ENCODE measurements at regions not wholly inside any gene's neighbourhood (a gene's known extent, or its start where the extent isn't known, plus 50 kb on each side); places are given as distances from the start of the nearest gene placed in this dataset.

DNA sequence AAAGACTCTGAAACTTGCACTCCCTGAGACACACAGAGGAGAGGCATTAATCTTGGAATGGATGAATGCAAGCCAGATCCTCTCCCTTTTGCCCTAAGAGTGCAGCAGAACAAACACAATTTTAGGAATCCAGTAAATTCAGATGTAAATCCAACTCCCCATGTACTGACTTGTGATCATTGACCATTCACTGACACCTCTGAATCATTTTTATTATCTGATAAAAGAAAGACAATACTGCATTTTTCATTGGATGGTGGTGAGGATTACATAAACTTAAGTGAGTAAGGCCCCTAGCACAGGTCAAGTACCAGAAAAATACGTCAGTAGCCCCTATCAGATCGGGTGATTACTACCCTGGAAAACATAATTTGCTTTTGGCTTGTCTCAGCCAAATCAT, 782.9 kb upstream of the API5 start:
- peaks cover 5% of the 10 kb centered on the region for H3K4me1 Mint-ChIP-seq (ENCODE audit: low read depth, unreplicated experiment)
- no peaks in the 10 kb centered on the region for H3K27me3 ChIP-seq (ENCODE audit: insufficient read depth, low read length)
- H3K9me3 ChIP-seq (ENCODE audit: insufficient read depth, low read depth, low read length): no peaks in the 10 kb centered on the region
- H4K20me1 ChIP-seq (ENCODE audit: insufficient read depth, low read length): no peaks in the 10 kb centered on the region
- H3K9me3 Mint-ChIP-seq (ENCODE audit: unreplicated experiment): no peaks in the 10 kb centered on the region
- H3K9ac ChIP-seq (ENCODE audit: low read length): no peak overlapping the region
- FAIRE-seq: no peak
- H3K36me3 Mint-ChIP-seq (ENCODE audit: low read depth, unreplicated experiment): no peaks in the 10 kb centered on the region
- H3K4me3 ChIP-seq (ENCODE audit: insufficient read depth, low read depth, low read length): no peak overlapping the region
- H3K27ac Mint-ChIP-seq (ENCODE audit: unreplicated experiment): no peak overlapping the region
- H3K4me1 ChIP-seq (ENCODE audit: insufficient read depth, low read length): no peaks in the 10 kb centered on the region
- H3K4me2 ChIP-seq (ENCODE audit: low read length): no peak overlapping the region
- H3K79me2 ChIP-seq (ENCODE audit: insufficient read depth, low read length): no peaks in the 10 kb centered on the region
- no peaks in the 10 kb centered on the region for H3K27me3 Mint-ChIP-seq (ENCODE audit: low read depth, unreplicated experiment)
- no peak overlapping the region for H3K4me3 Mint-ChIP-seq (ENCODE audit: unreplicated experiment)
- no peak overlapping the region for H3K27ac ChIP-seq (ENCODE audit: low read depth, low read length)
- DNase-seq (ENCODE audit: low read depth): peak; percentile 48
- TF ChIP-seq, protein P1, sequence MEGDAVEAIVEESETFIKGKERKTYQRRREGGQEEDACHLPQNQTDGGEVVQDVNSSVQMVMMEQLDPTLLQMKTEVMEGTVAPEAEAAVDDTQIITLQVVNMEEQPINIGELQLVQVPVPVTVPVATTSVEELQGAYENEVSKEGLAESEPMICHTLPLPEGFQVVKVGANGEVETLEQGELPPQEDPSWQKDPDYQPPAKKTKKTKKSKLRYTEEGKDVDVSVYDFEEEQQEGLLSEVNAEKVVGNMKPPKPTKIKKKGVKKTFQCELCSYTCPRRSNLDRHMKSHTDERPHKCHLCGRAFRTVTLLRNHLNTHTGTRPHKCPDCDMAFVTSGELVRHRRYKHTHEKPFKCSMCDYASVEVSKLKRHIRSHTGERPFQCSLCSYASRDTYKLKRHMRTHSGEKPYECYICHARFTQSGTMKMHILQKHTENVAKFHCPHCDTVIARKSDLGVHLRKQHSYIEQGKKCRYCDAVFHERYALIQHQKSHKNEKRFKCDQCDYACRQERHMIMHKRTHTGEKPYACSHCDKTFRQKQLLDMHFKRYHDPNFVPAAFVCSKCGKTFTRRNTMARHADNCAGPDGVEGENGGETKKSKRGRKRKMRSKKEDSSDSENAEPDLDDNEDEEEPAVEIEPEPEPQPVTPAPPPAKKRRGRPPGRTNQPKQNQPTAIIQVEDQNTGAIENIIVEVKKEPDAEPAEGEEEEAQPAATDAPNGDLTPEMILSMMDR (IDR thresholded peaks at IDR 0.05; ENCODE audit: insufficient read depth, low read depth, low read length): no peak
- TF ChIP-seq EZH2 (IDR thresholded peaks at IDR 0.05; ENCODE audit: insufficient read depth, low read length): no peak
- no peak overlapping the region for H2AFZ ChIP-seq (ENCODE audit: low read depth, low read length)
- H3K36me3 ChIP-seq (ENCODE audit: insufficient read depth, low read length): no peaks in the 10 kb centered on the region

DNA sequence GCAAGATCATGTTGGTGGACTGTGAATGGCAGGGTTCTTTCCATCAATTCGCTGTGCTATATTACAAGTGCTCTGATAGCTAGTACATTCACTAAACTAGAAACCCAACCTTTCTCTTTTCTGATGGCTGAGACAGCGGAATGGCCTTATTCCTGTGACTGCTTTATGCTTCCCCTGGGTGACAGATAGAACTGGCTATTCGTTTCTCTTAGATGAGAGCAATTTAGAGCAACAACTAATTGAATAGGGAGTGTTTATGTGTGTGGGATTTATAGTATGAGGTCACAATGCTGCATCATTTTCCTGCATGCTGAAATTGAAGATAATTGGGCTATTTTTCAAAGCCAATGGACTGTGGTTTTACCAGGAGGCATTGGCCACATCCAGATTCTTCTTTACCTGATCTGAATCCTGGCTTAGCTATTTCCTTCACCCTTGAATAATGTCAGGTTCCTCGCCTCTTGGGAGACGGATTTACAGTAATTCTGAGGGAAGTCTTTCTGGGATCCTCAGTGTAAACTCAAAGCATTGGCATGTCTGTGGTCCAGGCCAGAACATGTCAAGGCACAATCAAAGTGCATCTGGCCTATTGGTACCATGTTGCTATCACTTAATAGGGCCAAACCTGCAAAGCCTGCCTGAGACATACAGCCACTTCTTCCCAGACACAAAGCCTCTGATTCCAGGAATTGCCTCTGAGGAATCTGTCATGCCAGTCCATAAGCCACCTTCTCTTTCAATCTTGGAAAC, 775.0 kb upstream of the API5 start:
- no peak overlapping the region for H3K4me2 ChIP-seq (ENCODE audit: low read length)
- no peak overlapping the region for H2AFZ ChIP-seq (ENCODE audit: low read depth, low read length)
- H3K9me3 ChIP-seq (ENCODE audit: insufficient read depth, low read depth, low read length): no peaks in the 10 kb centered on the region
- Mint-ChIP-seq H3K27ac (ENCODE audit: unreplicated experiment) (no peak overlapping the region), H3K36me3 (ENCODE audit: low read depth, unreplicated experiment) (no peaks in the 10 kb centered on the region), H3K4me3 (ENCODE audit: unreplicated experiment) (no peak overlapping the region), H3K4me1 (ENCODE audit: low read depth, unreplicated experiment) (no peaks in the 10 kb centered on the region), H3K9me3 (ENCODE audit: unreplicated experiment) (peaks cover 2% of the 10 kb centered on the region), H3K27me3 (ENCODE audit: low read depth, unreplicated experiment) (no peaks in the 10 kb centered on the region)
- H4K20me1 ChIP-seq (ENCODE audit: insufficient read depth, low read length): no peaks in the 10 kb centered on the region
- H3K79me2 ChIP-seq (ENCODE audit: insufficient read depth, low read length): no peaks in the 10 kb centered on the region
- H3K27ac ChIP-seq (ENCODE audit: low read depth, low read length): no peak overlapping the region
- no peak overlapping the region for H3K9ac ChIP-seq (ENCODE audit: low read length)
- TF ChIP-seq, protein P1 (IDR thresholded peaks at IDR 0.05; ENCODE audit: insufficient read depth, low read depth, low read length): no peak
- TF ChIP-seq EZH2 (IDR thresholded peaks at IDR 0.05; ENCODE audit: insufficient read depth, low read length): no peak
- DNase-seq (ENCODE audit: low read depth): no peak
- no peaks in the 10 kb centered on the region for H3K4me1 ChIP-seq (ENCODE audit: insufficient read depth, low read length)
- H3K27me3 ChIP-seq (ENCODE audit: insufficient read depth, low read length): no peaks in the 10 kb centered on the region
- FAIRE-seq: no peak
- no peak overlapping the region for H3K4me3 ChIP-seq (ENCODE audit: insufficient read depth, low read depth, low read length)
- H3K36me3 ChIP-seq (ENCODE audit: insufficient read depth, low read length): no peaks in the 10 kb centered on the region

DNA sequence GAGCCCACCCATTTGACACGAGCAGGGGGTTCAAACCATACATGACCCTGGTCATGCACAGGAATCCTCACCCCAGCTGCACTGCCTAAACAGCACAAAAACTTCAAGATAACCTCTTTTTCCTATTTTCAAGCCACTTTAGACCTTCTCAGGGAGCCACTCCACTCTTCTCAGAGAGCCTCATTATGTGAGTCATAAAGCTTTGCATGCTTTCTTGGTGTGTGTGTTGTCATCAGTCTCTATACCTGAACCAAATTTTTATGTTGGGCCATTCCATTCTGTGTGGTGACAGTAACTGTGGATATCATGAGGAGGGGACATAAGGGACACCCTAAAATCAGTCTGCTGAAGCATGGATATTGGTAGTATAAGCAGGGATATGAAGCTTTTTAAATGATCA, 769.5 kb upstream of the API5 start:
- Histone ChIP-seq H3K4me2 (ENCODE audit: low read length) (no peak overlapping the region), H3K27ac (ENCODE audit: low read depth, low read length) (no peak overlapping the region), H3K4me3 (ENCODE audit: insufficient read depth, low read depth, low read length) (no peak overlapping the region), H2AFZ (ENCODE audit: low read depth, low read length) (no peak overlapping the region), H3K79me2 (ENCODE audit: insufficient read depth, low read length) (no peaks in the 10 kb centered on the region), H3K9me3 (ENCODE audit: insufficient read depth, low read depth, low read length) (no peaks in the 10 kb centered on the region), H3K36me3 (ENCODE audit: insufficient read depth, low read length) (no peaks in the 10 kb centered on the region), H3K4me1 (ENCODE audit: insufficient read depth, low read length) (no peaks in the 10 kb centered on the region), H3K9ac (ENCODE audit: low read length) (no peak overlapping the region), H3K27me3 (ENCODE audit: insufficient read depth, low read length) (no peaks in the 10 kb centered on the region), H4K20me1 (ENCODE audit: insufficient read depth, low read length) (no peaks in the 10 kb centered on the region)
- Mint-ChIP-seq H3K36me3 (ENCODE audit: low read depth, unreplicated experiment) (no peaks in the 10 kb centered on the region), H3K27ac (ENCODE audit: unreplicated experiment) (no peak overlapping the region), H3K4me3 (ENCODE audit: unreplicated experiment) (no peak overlapping the region), H3K27me3 (ENCODE audit: low read depth, unreplicated experiment) (no peaks in the 10 kb centered on the region), H3K9me3 (ENCODE audit: unreplicated experiment) (peaks cover 4% of the 10 kb centered on the region), H3K4me1 (ENCODE audit: low read depth, unreplicated experiment) (no peaks in the 10 kb centered on the region)
- TF ChIP-seq EZH2 (IDR thresholded peaks at IDR 0.05; ENCODE audit: insufficient read depth, low read length): no peak
- TF ChIP-seq, protein P1 (IDR thresholded peaks at IDR 0.05; ENCODE audit: insufficient read depth, low read depth, low read length): no peak
- DNase-seq (ENCODE audit: low read depth) (no peak), FAIRE-seq (no peak)
